IMR-90 (cell line): ENCODE measurements at regions not wholly inside any gene's neighbourhood (a gene's known extent, or its start where the extent isn't known, plus 50 kb on each side); places are given as distances from the start of the nearest gene placed in this dataset.

Source experiments
- ATAC-seq: fragments of 200-7000 bp; cut with Tn5 transposase; 2 replicates; pipeline ENCODE4 v1.9.1; 2020; ENCODE audit warnings: low read depth, mild to moderate bottlenecking, moderate library complexity
- BruUV-seq: library from RNA; stranded (reverse); fragments of 400-500 nt; replicated peaks from 2 replicates; lab custom pipeline; 2021; lab: Mats Ljungman, UMichigan
- CTCF ChIA-PET: fragments of 300-600 bp; formaldehyde crosslinking; extraction: SDS; loops from one replicate; lab custom pipeline; 2021; ENCODE audit warnings: antibody characterized with exemption; lab: Yijun Ruan, JAX
- POLR2A ChIA-PET: fragments of 300-600 bp; sonication (Branson Sonifier 250); formaldehyde crosslinking; loops from one replicate; lab custom pipeline; 2022; ENCODE audit warnings: antibody characterized with exemption; ENCODE audit not compliant: unreplicated experiment; lab: Charles Lee
- DNase-seq: peaks from one replicate; pipeline ENCODE4 v3.0.0; 2013
- H2AFZ ChIP-seq: replicated peaks from 2 replicates; pipeline ENCODE3; 2013; ENCODE audit warnings: low read length, mild to moderate bottlenecking; ENCODE audit not compliant: poor library complexity
- H2AK5ac ChIP-seq: 2 replicates; pipeline ENCODE4 v1.6.1; 2013; ENCODE audit warnings: low read depth, low read length, inconsistent platforms
- H2AK9ac ChIP-seq: replicated peaks from 2 replicates; pipeline ENCODE3; 2013; ENCODE audit warnings: mild to moderate bottlenecking, low read depth, low read length, moderate library complexity; ENCODE audit not compliant: poor library complexity
- H2BK120ac ChIP-seq: 2 replicates; pipeline ENCODE4 v1.6.1; 2013; ENCODE audit warnings: low read depth, low read length, inconsistent platforms
- H2BK15ac ChIP-seq: 3 replicates; pipeline ENCODE4 v1.6.1; 2013; ENCODE audit warnings: low read depth, low read length, inconsistent platforms
- H2BK20ac ChIP-seq: 2 replicates; pipeline ENCODE4 v1.6.1; 2013; ENCODE audit warnings: low read depth, mild to moderate bottlenecking, inconsistent platforms, low read length, moderate library complexity
- H2BK5ac ChIP-seq: 2 replicates; pipeline ENCODE4 v1.6.1; 2013; ENCODE audit warnings: mild to moderate bottlenecking, low read depth, low read length, inconsistent platforms; ENCODE audit not compliant: poor library complexity, severe bottlenecking
- H3K14ac ChIP-seq: replicated peaks from 2 replicates; pipeline ENCODE4 v1.6.1; 2013; ENCODE audit warnings: low read depth, low read length, inconsistent platforms
- H3K18ac ChIP-seq: 2 replicates; pipeline ENCODE4 v1.6.1; 2013; ENCODE audit warnings: low read depth, low read length, control low read depth
- H3K23ac ChIP-seq: 2 replicates; pipeline ENCODE4 v1.6.1; 2013; ENCODE audit warnings: low read depth, low read length, inconsistent platforms
- H3K27ac ChIP-seq: 2 replicates; pipeline ENCODE4 v1.5.1; 2013; ENCODE audit warnings: mild to moderate bottlenecking, control low read depth, low read length; ENCODE audit not compliant: insufficient read depth
- H3K27me3 ChIP-seq: 2 replicates; pipeline ENCODE4 v1.6.1; 2013; ENCODE audit warnings: low read length; ENCODE audit not compliant: control insufficient read depth, insufficient read depth
- H3K36me3 ChIP-seq: 2 replicates; pipeline ENCODE4 v1.6.1; 2013; ENCODE audit warnings: low read length, mixed read lengths; ENCODE audit not compliant: control insufficient read depth, insufficient read depth
- H3K4ac ChIP-seq: 2 replicates; pipeline ENCODE4 v1.6.1; 2013; ENCODE audit warnings: low read depth, low read length, inconsistent platforms
- H3K4me1 ChIP-seq: 2 replicates; pipeline ENCODE4 v1.6.1; 2013; ENCODE audit warnings: low read length, mixed read lengths; ENCODE audit not compliant: control insufficient read depth, insufficient read depth
- H3K4me2 ChIP-seq: 2 replicates; pipeline ENCODE4 v1.6.1; 2013; ENCODE audit warnings: low read depth, mild to moderate bottlenecking, control low read depth, low read length, moderate library complexity
- H3K4me3 ChIP-seq: 2 replicates; pipeline ENCODE4 v1.5.1; 2013; ENCODE audit warnings: low read depth, mild to moderate bottlenecking, control low read depth, low read length, moderate library complexity; ENCODE audit not compliant: insufficient read depth
- H3K56ac ChIP-seq: 2 replicates; pipeline ENCODE4 v1.6.1; 2013; ENCODE audit warnings: low read length, inconsistent platforms; ENCODE audit not compliant: insufficient read depth; ENCODE audit errors: extremely low read depth
- H3K79me1 ChIP-seq, 2 experiments: 2 replicates each; pipeline ENCODE4 v1.6.1; 2013; ENCODE audit warnings: low read length in 2 of 2, inconsistent platforms in 1 of 2, low read depth in 1 of 2
- H3K9ac ChIP-seq: 2 replicates; pipeline ENCODE4 v1.6.1; 2013; ENCODE audit warnings: low read depth, low read length, control low read depth
- H3K9me1 ChIP-seq: 2 replicates; pipeline ENCODE4 v1.6.1; 2013; ENCODE audit warnings: low read length, inconsistent platforms; ENCODE audit not compliant: insufficient read depth
- H3K9me3 ChIP-seq: 2 replicates; pipeline ENCODE4 v1.6.1; 2013; ENCODE audit warnings: low read length; ENCODE audit not compliant: control insufficient read depth, insufficient read depth
- H4K20me1 ChIP-seq: 2 replicates; pipeline ENCODE4 v1.6.1; 2013; ENCODE audit warnings: low read length, inconsistent platforms; ENCODE audit not compliant: insufficient read depth
- H4K5ac ChIP-seq: 2 replicates; pipeline ENCODE4 v1.6.1; 2013; ENCODE audit warnings: mild to moderate bottlenecking, low read depth, low read length, control low read depth
- H4K8ac ChIP-seq, 2 experiments: 2 replicates each; pipeline ENCODE4 v1.6.1; 2013; ENCODE audit warnings: low read depth in 2 of 2, low read length in 2 of 2, control low read depth in 1 of 2, inconsistent platforms in 1 of 2
- H4K91ac ChIP-seq: 2 replicates; pipeline ENCODE4 v1.6.1; 2013; ENCODE audit warnings: low read depth, low read length, inconsistent platforms; ENCODE audit not compliant: insufficient read depth
- CHD1 ChIP-seq: IDR thresholded peaks from 2 replicates; pipeline ENCODE4 v1.6.1; 2012; ENCODE audit warnings: low read depth, low read length, improper control_type of control experiment
- MAZ ChIP-seq: IDR thresholded peaks from 2 replicates; pipeline ENCODE4 v1.6.1; 2012; ENCODE audit warnings: low read depth, mild to moderate bottlenecking, low read length, improper control_type of control experiment, moderate library complexity, borderline replicate concordance
- MXI1 ChIP-seq: IDR thresholded peaks from 2 replicates; pipeline ENCODE4 v1.6.1; 2012; ENCODE audit warnings: low read depth, mild to moderate bottlenecking, low read length, moderate library complexity, borderline replicate concordance
- NFE2L2 ChIP-seq: fragments of 150-350 bp; IDR thresholded peaks from 2 replicates; pipeline ENCODE4 v1.6.1; 2016; ENCODE audit warnings: low read depth, mild to moderate bottlenecking, low read length
- POLR2A ChIP-seq: IDR thresholded peaks from 2 replicates; pipeline ENCODE4 v1.6.1; 2012; ENCODE audit warnings: mild to moderate bottlenecking, low read depth, low read length
- RAD21 ChIP-seq: IDR thresholded peaks from 2 replicates; pipeline ENCODE4 v1.6.1; 2012; ENCODE audit warnings: low read length, improper control_type of control experiment
- WGBS, 2 experiments: methylation state at CpG; one replicate each; pipeline versions ENCODE4 v1.1.5 to v1.1.7; 2013; ENCODE audit warnings: missing lambda C conversion rate in 2 of 2; ENCODE audit not compliant: insufficient read length in 1 of 2; ENCODE audit errors: extremely low coverage in 2 of 2; 5-methylcytosine and 5-hydroxymethylcytosine counted together
- dilution Hi-C: fragments of 300-500 bp; cut with HindIII; formaldehyde crosslinking; loops from one replicate; pipeline ENCODE4 v1.14.3; 2018; ENCODE audit warnings: low sequenced_read_pairs; ENCODE audit not compliant: unreplicated experiment
- in situ Hi-C: fragments of 300-500 bp; cut with MboI; formaldehyde crosslinking; loops from 3 replicates; pipeline ENCODE4 v1.14.3; 2019; ENCODE audit warnings: low sequenced_read_pairs, inconsistent platforms, mixed read lengths
- intact Hi-C: fragments of 100-400 bp; cut with micrococcal nuclease; formaldehyde crosslinking; loops from 2 replicates; pipeline ENCODE4 v1.10.0; 2022

- H2BK20ac ChIP-seq: no peak overlapping the region
- H2AK9ac ChIP-seq: no peak overlapping the region
- peaks cover 3% of the 10 kb centered on the region; the same call in 1 of the 2 replicates for H3K9me3 ChIP-seq
- H3K4me1 ChIP-seq: no peaks in the 10 kb centered on the region
- intact Hi-C loops: no loop called here
- no peak overlapping the region for H2AFZ ChIP-seq
- H2AK5ac ChIP-seq: no peak overlapping the region
- H3K18ac ChIP-seq: no peak overlapping the region
- ChIA-PET CTCF (no interaction called here), POLR2A (no interaction called here)
- no peak overlapping the region for H3K27ac ChIP-seq
- H2BK120ac ChIP-seq: no peak overlapping the region
- H3K36me3 ChIP-seq: no peaks in the 10 kb centered on the region
- H2BK5ac ChIP-seq: no peak overlapping the region
- H3K56ac ChIP-seq: no peak overlapping the region
- ATAC-seq (no peak), DNase-seq (no peak)
- H2BK15ac ChIP-seq: no peak overlapping the region
- no peaks in the 10 kb centered on the region for H4K20me1 ChIP-seq
- 0% methylated on average over 1 of the region's 2 CpGs; no CpG with 5 or more reads in 1 of the 2 experiments for WGBS, 2 experiments
- H3K4me3 ChIP-seq: no peak overlapping the region
- TF ChIP-seq MXI1 (no peak), NFE2L2 (no peak), POLR2A (no peak), RAD21 (no peak), CHD1 (no peak), MAZ (no peak)
- H4K91ac ChIP-seq: no peak overlapping the region
- no peak overlapping the region for H3K23ac ChIP-seq
- no peak overlapping the region for H4K8ac ChIP-seq
- H3K14ac ChIP-seq: no peak overlapping the region
- in situ Hi-C loops: no loop called here
- H3K27me3 ChIP-seq: no peaks in the 10 kb centered on the region
- dilution Hi-C loops: no loop called here
- no peak overlapping the region for H3K4ac ChIP-seq
- no peak overlapping the region for H4K5ac ChIP-seq
- no TSS peak for BruUV-seq
- H3K4me2 ChIP-seq: no peak overlapping the region
- H3K9ac ChIP-seq: no peak overlapping the region
- no peaks in the 10 kb centered on the region for H3K79me1 ChIP-seq
- no peaks in the 10 kb centered on the region for H3K9me1 ChIP-seq
Measured at GRCh38 chr14:81759541-81759940, 225.9 kb upstream of the SEL1L start.
